IMR-90 (cell line): ENCODE measurements at regions not wholly inside any gene's neighbourhood (a gene's known extent, or its start where the extent isn't known, plus 50 kb on each side); places are given as distances from the start of the nearest gene placed in this dataset.
"Not testable (repeated sequence)": the region's sequence is repeated elsewhere in the genome, so short reads cannot be mapped to it uniquely, and the experiment has no call there.

Experiments used
- ATAC-seq: fragments of 200-7000 bp; cut with Tn5 transposase; 2 replicates; pipeline ENCODE4 v1.9.1; 2020; ENCODE audit warnings: low read depth, mild to moderate bottlenecking, moderate library complexity
- BruUV-seq: library from RNA; stranded (reverse); fragments of 400-500 nt; replicated peaks from 2 replicates; lab custom pipeline; 2021; lab: Mats Ljungman, UMichigan
- CTCF ChIA-PET: fragments of 300-600 bp; formaldehyde crosslinking; extraction: SDS; loops from one replicate; lab custom pipeline; 2021; ENCODE audit warnings: antibody characterized with exemption; lab: Yijun Ruan, JAX
- POLR2A ChIA-PET: fragments of 300-600 bp; sonication (Branson Sonifier 250); formaldehyde crosslinking; loops from one replicate; lab custom pipeline; 2022; ENCODE audit warnings: antibody characterized with exemption; ENCODE audit not compliant: unreplicated experiment; lab: Charles Lee
- DNase-seq: peaks from one replicate; pipeline ENCODE4 v3.0.0; 2013
- H2AFZ ChIP-seq: replicated peaks from 2 replicates; pipeline ENCODE3; 2013; ENCODE audit warnings: low read length, mild to moderate bottlenecking; ENCODE audit not compliant: poor library complexity
- H2AK5ac ChIP-seq: 2 replicates; pipeline ENCODE4 v1.6.1; 2013; ENCODE audit warnings: low read depth, low read length, inconsistent platforms
- H2AK9ac ChIP-seq: replicated peaks from 2 replicates; pipeline ENCODE3; 2013; ENCODE audit warnings: mild to moderate bottlenecking, low read depth, low read length, moderate library complexity; ENCODE audit not compliant: poor library complexity
- H2BK120ac ChIP-seq: 2 replicates; pipeline ENCODE4 v1.6.1; 2013; ENCODE audit warnings: low read depth, low read length, inconsistent platforms
- H2BK15ac ChIP-seq: 3 replicates; pipeline ENCODE4 v1.6.1; 2013; ENCODE audit warnings: low read depth, low read length, inconsistent platforms
- H2BK20ac ChIP-seq: 2 replicates; pipeline ENCODE4 v1.6.1; 2013; ENCODE audit warnings: low read depth, mild to moderate bottlenecking, inconsistent platforms, low read length, moderate library complexity
- H2BK5ac ChIP-seq: 2 replicates; pipeline ENCODE4 v1.6.1; 2013; ENCODE audit warnings: mild to moderate bottlenecking, low read depth, low read length, inconsistent platforms; ENCODE audit not compliant: poor library complexity, severe bottlenecking
- H3K14ac ChIP-seq: replicated peaks from 2 replicates; pipeline ENCODE4 v1.6.1; 2013; ENCODE audit warnings: low read depth, low read length, inconsistent platforms
- H3K18ac ChIP-seq: 2 replicates; pipeline ENCODE4 v1.6.1; 2013; ENCODE audit warnings: low read depth, low read length, control low read depth
- H3K23ac ChIP-seq: 2 replicates; pipeline ENCODE4 v1.6.1; 2013; ENCODE audit warnings: low read depth, low read length, inconsistent platforms
- H3K27ac ChIP-seq: 2 replicates; pipeline ENCODE4 v1.5.1; 2013; ENCODE audit warnings: mild to moderate bottlenecking, control low read depth, low read length; ENCODE audit not compliant: insufficient read depth
- H3K27me3 ChIP-seq: 2 replicates; pipeline ENCODE4 v1.6.1; 2013; ENCODE audit warnings: low read length; ENCODE audit not compliant: control insufficient read depth, insufficient read depth
- H3K36me3 ChIP-seq: 2 replicates; pipeline ENCODE4 v1.6.1; 2013; ENCODE audit warnings: low read length, mixed read lengths; ENCODE audit not compliant: control insufficient read depth, insufficient read depth
- H3K4ac ChIP-seq: 2 replicates; pipeline ENCODE4 v1.6.1; 2013; ENCODE audit warnings: low read depth, low read length, inconsistent platforms
- H3K4me1 ChIP-seq: 2 replicates; pipeline ENCODE4 v1.6.1; 2013; ENCODE audit warnings: low read length, mixed read lengths; ENCODE audit not compliant: control insufficient read depth, insufficient read depth
- H3K4me2 ChIP-seq: 2 replicates; pipeline ENCODE4 v1.6.1; 2013; ENCODE audit warnings: low read depth, mild to moderate bottlenecking, control low read depth, low read length, moderate library complexity
- H3K4me3 ChIP-seq: 2 replicates; pipeline ENCODE4 v1.5.1; 2013; ENCODE audit warnings: low read depth, mild to moderate bottlenecking, control low read depth, low read length, moderate library complexity; ENCODE audit not compliant: insufficient read depth
- H3K56ac ChIP-seq: 2 replicates; pipeline ENCODE4 v1.6.1; 2013; ENCODE audit warnings: low read length, inconsistent platforms; ENCODE audit not compliant: insufficient read depth; ENCODE audit errors: extremely low read depth
- H3K79me1 ChIP-seq, 2 experiments: 2 replicates each; pipeline ENCODE4 v1.6.1; 2013; ENCODE audit warnings: low read length in 2 of 2, inconsistent platforms in 1 of 2, low read depth in 1 of 2
- H3K9ac ChIP-seq: 2 replicates; pipeline ENCODE4 v1.6.1; 2013; ENCODE audit warnings: low read depth, low read length, control low read depth
- H3K9me1 ChIP-seq: 2 replicates; pipeline ENCODE4 v1.6.1; 2013; ENCODE audit warnings: low read length, inconsistent platforms; ENCODE audit not compliant: insufficient read depth
- H3K9me3 ChIP-seq: 2 replicates; pipeline ENCODE4 v1.6.1; 2013; ENCODE audit warnings: low read length; ENCODE audit not compliant: control insufficient read depth, insufficient read depth
- H4K20me1 ChIP-seq: 2 replicates; pipeline ENCODE4 v1.6.1; 2013; ENCODE audit warnings: low read length, inconsistent platforms; ENCODE audit not compliant: insufficient read depth
- H4K5ac ChIP-seq: 2 replicates; pipeline ENCODE4 v1.6.1; 2013; ENCODE audit warnings: mild to moderate bottlenecking, low read depth, low read length, control low read depth
- H4K8ac ChIP-seq, 2 experiments: 2 replicates each; pipeline ENCODE4 v1.6.1; 2013; ENCODE audit warnings: low read depth in 2 of 2, low read length in 2 of 2, control low read depth in 1 of 2, inconsistent platforms in 1 of 2
- H4K91ac ChIP-seq: 2 replicates; pipeline ENCODE4 v1.6.1; 2013; ENCODE audit warnings: low read depth, low read length, inconsistent platforms; ENCODE audit not compliant: insufficient read depth
- BHLHE40 ChIP-seq: fragments of 150-350 bp; IDR thresholded peaks from 2 replicates; pipeline ENCODE4 v1.6.1; 2016; ENCODE audit warnings: mild to moderate bottlenecking, low read depth, low read length
- ELK1 ChIP-seq: fragments of 150-350 bp; IDR thresholded peaks from 2 replicates; pipeline ENCODE4 v1.6.1; 2016; ENCODE audit warnings: low read depth, mild to moderate bottlenecking, low read length, moderate library complexity, borderline replicate concordance
- MAFK ChIP-seq: IDR thresholded peaks from 2 replicates; pipeline ENCODE4 v1.6.1; 2012; ENCODE audit warnings: low read depth, low read length, improper control_type of control experiment
- MAZ ChIP-seq: IDR thresholded peaks from 2 replicates; pipeline ENCODE4 v1.6.1; 2012; ENCODE audit warnings: low read depth, mild to moderate bottlenecking, low read length, improper control_type of control experiment, moderate library complexity, borderline replicate concordance
- MXI1 ChIP-seq: IDR thresholded peaks from 2 replicates; pipeline ENCODE4 v1.6.1; 2012; ENCODE audit warnings: low read depth, mild to moderate bottlenecking, low read length, moderate library complexity, borderline replicate concordance
- NFE2L2 ChIP-seq: fragments of 150-350 bp; IDR thresholded peaks from 2 replicates; pipeline ENCODE4 v1.6.1; 2016; ENCODE audit warnings: low read depth, mild to moderate bottlenecking, low read length
- RFX5 ChIP-seq: IDR thresholded peaks from 2 replicates; pipeline ENCODE4 v1.8.0; 2012; ENCODE audit warnings: low read depth, mild to moderate bottlenecking, low read length, moderate library complexity
- USF2 ChIP-seq: fragments of 150-350 bp; IDR thresholded peaks from 2 replicates; pipeline ENCODE4 v1.6.1; 2017; ENCODE audit warnings: mild to moderate bottlenecking, antibody characterized with exemption, low read length, low read depth
- WGBS, 2 experiments: methylation state at CpG; one replicate each; pipeline versions ENCODE4 v1.1.5 to v1.1.7; 2013; ENCODE audit warnings: missing lambda C conversion rate in 2 of 2; ENCODE audit not compliant: insufficient read length in 1 of 2; ENCODE audit errors: extremely low coverage in 2 of 2; 5-methylcytosine and 5-hydroxymethylcytosine counted together
- dilution Hi-C: fragments of 300-500 bp; cut with HindIII; formaldehyde crosslinking; loops from one replicate; pipeline ENCODE4 v1.14.3; 2018; ENCODE audit warnings: low sequenced_read_pairs; ENCODE audit not compliant: unreplicated experiment
- in situ Hi-C: fragments of 300-500 bp; cut with MboI; formaldehyde crosslinking; loops from 3 replicates; pipeline ENCODE4 v1.14.3; 2019; ENCODE audit warnings: low sequenced_read_pairs, inconsistent platforms, mixed read lengths
- intact Hi-C: fragments of 100-400 bp; cut with micrococcal nuclease; formaldehyde crosslinking; loops from 2 replicates; pipeline ENCODE4 v1.10.0; 2022

- Histone ChIP-seq H3K4me2 (no peak overlapping the region), H3K4me1 (no peaks in the 10 kb centered on the region), H2BK20ac (no peak overlapping the region), H2BK120ac (no peak overlapping the region), H3K4me3 (no peak overlapping the region), H4K5ac (no peak overlapping the region), H3K23ac (no peak overlapping the region), H4K20me1 (no peaks in the 10 kb centered on the region), H3K36me3 (no peaks in the 10 kb centered on the region), H3K9me3 (no peaks in the 10 kb centered on the region), H3K27me3 (no peaks in the 10 kb centered on the region), H4K8ac (no peak overlapping the region), H3K56ac (no peak overlapping the region), H2BK5ac (no peak overlapping the region), H2AFZ (no peak overlapping the region), H3K9ac (no peak overlapping the region), H3K4ac (no peak overlapping the region), H2AK9ac (no peak overlapping the region), H4K91ac (no peak overlapping the region), H3K9me1 (no peaks in the 10 kb centered on the region), H2AK5ac (no peak overlapping the region), H3K79me1 (no peaks in the 10 kb centered on the region), H3K18ac (no peak overlapping the region), H3K27ac (no peak overlapping the region), H2BK15ac (no peak overlapping the region), H3K14ac (no peak overlapping the region)
- dilution Hi-C loops, result no loop called here
- CTCF ChIA-PET, result no interaction called here
- POLR2A ChIA-PET, result no interaction called here
- no peak for ATAC-seq
- no TSS peak for BruUV-seq
- intact Hi-C loops, result no loop called here
- TF ChIP-seq ELK1, result no peak
- TF ChIP-seq RFX5, result no peak
- no peak for TF ChIP-seq NFE2L2
- no peak for TF ChIP-seq BHLHE40
- TF ChIP-seq MXI1, result no peak
- TF ChIP-seq USF2, result no peak
- no peak for TF ChIP-seq MAZ
- no peak for TF ChIP-seq MAFK
- in situ Hi-C loops, result no loop called here
- WGBS, 2 experiments, result no CpG with 5 or more reads among the region's 2 CpGs
- DNase-seq, result no peak
Measured at GRCh38 chr9:80755586-80755985, 933.8 kb downstream of the TLE1 start.

- BruUV-seq, H3K9ac ChIP-seq, H3K4me2 ChIP-seq, H3K14ac ChIP-seq, H3K4ac ChIP-seq, H4K8ac ChIP-seq, in situ Hi-C loops, H3K27me3 ChIP-seq, H3K27ac ChIP-seq, POLR2A ChIA-PET, H3K4me3 ChIP-seq, H3K36me3 ChIP-seq, ATAC-seq, H4K91ac ChIP-seq, H3K23ac ChIP-seq, H4K20me1 ChIP-seq, H4K5ac ChIP-seq, CTCF ChIA-PET, H3K18ac ChIP-seq, H2BK15ac ChIP-seq, DNase-seq, H3K56ac ChIP-seq, H2AK5ac ChIP-seq, H2AK9ac ChIP-seq, intact Hi-C loops, H3K9me1 ChIP-seq, H2BK120ac ChIP-seq, H3K4me1 ChIP-seq, H2AFZ ChIP-seq, dilution Hi-C loops, H3K9me3 ChIP-seq, H2BK20ac ChIP-seq, H3K79me1 ChIP-seq, H2BK5ac ChIP-seq: not testable (repeated sequence)
- no CpG with 5 or more reads among the region's 17 CpGs for WGBS, 2 experiments
Measured at GRCh38 chr9:80747056-80747455, 942.3 kb downstream of the TLE1 start.
